ENCODE measurements at regions not wholly inside any gene's neighbourhood (a gene's known extent, or its start where the extent isn't known, plus 50 kb on each side); places are given as distances from the start of the nearest gene placed in this dataset.
"Not testable (repeated sequence)": the region's sequence is repeated elsewhere in the genome, so short reads cannot be mapped to it uniquely, and the experiment has no call there.

DNA sequence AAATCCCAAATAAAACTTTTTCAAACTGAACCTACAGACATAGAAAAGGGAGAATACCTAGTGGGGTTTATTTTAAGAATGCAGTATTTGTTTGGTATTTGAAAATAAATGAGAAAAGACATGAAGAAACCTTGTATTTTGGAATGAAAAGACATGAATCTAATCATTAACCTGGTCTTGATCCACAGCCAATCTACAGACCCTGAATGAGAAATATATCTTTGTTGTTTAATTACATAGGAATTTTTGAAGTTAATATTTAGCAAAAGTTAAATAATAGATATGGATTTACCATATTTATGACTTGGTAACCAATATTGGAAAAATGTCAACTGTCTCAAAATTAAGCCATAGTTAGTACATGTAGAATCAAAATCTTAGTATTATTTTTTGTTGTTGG is 76.8 kb downstream of the MAGEA10 start:
- no peak overlapping the region for H3K4me3 ChIP-seq (ENCODE audit: insufficient read depth in 1 of 2, low read depth in 1 of 2, low read length in 2 of 2)
- no peak overlapping the region for H2BK5ac ChIP-seq (ENCODE audit: low read depth, low read length, poor library complexity, severe bottlenecking)
- no peak overlapping the region for H4K8ac ChIP-seq (ENCODE audit: low read length)
- H3K18ac ChIP-seq (ENCODE audit: low read depth in 1 of 2, low read length in 2 of 2), result no peak overlapping the region
- H3K9ac ChIP-seq (ENCODE audit: low read length), result no peak overlapping the region
- no peak overlapping the region for H3K23ac ChIP-seq (ENCODE audit: low read length in 2 of 2)
- no peaks in the 10 kb centered on the region for H3K4me1 ChIP-seq (ENCODE audit: control insufficient read depth, insufficient read depth, low read depth, low read length)
- H3K4me2 ChIP-seq (ENCODE audit: low read length, poor library complexity, severe bottlenecking), result no peak overlapping the region
- no peak overlapping the region for H4K91ac ChIP-seq (ENCODE audit: low read length)
- H2AFZ ChIP-seq (ENCODE audit: low read depth, low read length), result no peak overlapping the region
- no peak overlapping the region for H3K4ac ChIP-seq (ENCODE audit: low read depth in 1 of 2, low read length in 2 of 2)
- H3K27me3 ChIP-seq (ENCODE audit: control insufficient read depth in 1 of 2, insufficient read depth in 1 of 2, low read length in 2 of 2), result no peaks in the 10 kb centered on the region
- no peak overlapping the region for H2BK12ac ChIP-seq (ENCODE audit: low read length in 2 of 2)
- H3K36me3 ChIP-seq (ENCODE audit: control insufficient read depth in 1 of 2, insufficient read depth in 2 of 2, low read depth in 1 of 2, low read length in 2 of 2), result no peaks in the 10 kb centered on the region
- peaks cover 12% of the 10 kb centered on the region for H3K9me3 ChIP-seq (ENCODE audit: control insufficient read depth, low read length)
- no peak overlapping the region for H2BK120ac ChIP-seq (ENCODE audit: low read depth, low read length)
- no peak overlapping the region for H3K27ac ChIP-seq (ENCODE audit: low read length, poor library complexity, severe bottlenecking)
- no peaks in the 10 kb centered on the region for H3K79me1 ChIP-seq (replicated peaks; ENCODE audit: low read length, poor library complexity, severe bottlenecking)
- H3K14ac ChIP-seq (ENCODE audit: low read length in 2 of 2), result no peak overlapping the region
- no peak overlapping the region for H2BK15ac ChIP-seq (ENCODE audit: low read depth, poor library complexity, severe bottlenecking)
- DNase-seq, result no peak
- no peak overlapping the region for H2AK5ac ChIP-seq (ENCODE audit: low read length, severe bottlenecking)

DNA sequence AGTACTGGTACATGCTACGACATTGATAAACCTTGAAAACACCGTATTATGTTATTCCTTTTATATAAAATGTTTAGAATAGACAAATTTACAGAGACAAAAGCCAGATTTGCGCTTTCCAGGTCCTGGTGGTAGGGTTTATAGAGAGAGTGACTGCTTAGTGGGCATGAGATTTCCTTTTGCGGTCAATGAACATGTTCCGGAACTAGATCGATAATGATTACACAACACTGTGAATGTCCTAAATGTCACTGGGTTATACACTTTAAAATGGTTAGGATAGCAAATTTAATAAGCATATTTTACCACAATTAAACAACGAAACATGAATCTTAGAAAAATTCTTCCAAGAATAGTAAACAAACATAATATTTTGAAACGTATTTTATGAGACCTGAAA is 77.3 kb downstream of the MAGEA10 start:
- no peak overlapping the region for H4K91ac ChIP-seq (ENCODE audit: low read length)
- no peaks in the 10 kb centered on the region for H3K27me3 ChIP-seq (ENCODE audit: control insufficient read depth in 1 of 2, insufficient read depth in 1 of 2, low read length in 2 of 2)
- no peak overlapping the region for H3K14ac ChIP-seq (ENCODE audit: low read length in 2 of 2)
- H3K9ac ChIP-seq (ENCODE audit: low read length), result no peak overlapping the region
- no peaks in the 10 kb centered on the region for H3K36me3 ChIP-seq (ENCODE audit: control insufficient read depth in 1 of 2, insufficient read depth in 2 of 2, low read depth in 1 of 2, low read length in 2 of 2)
- peaks cover 7% of the 10 kb centered on the region for H3K9me3 ChIP-seq (ENCODE audit: control insufficient read depth, low read length)
- H3K4me1 ChIP-seq (ENCODE audit: control insufficient read depth, insufficient read depth, low read depth, low read length), result no peaks in the 10 kb centered on the region
- no peak overlapping the region for H2AK5ac ChIP-seq (ENCODE audit: low read length, severe bottlenecking)
- H3K4me3 ChIP-seq (ENCODE audit: insufficient read depth in 1 of 2, low read depth in 1 of 2, low read length in 2 of 2), result no peak overlapping the region
- no peak overlapping the region for H2AFZ ChIP-seq (ENCODE audit: low read depth, low read length)
- H2BK15ac ChIP-seq (ENCODE audit: low read depth, poor library complexity, severe bottlenecking), result no peak overlapping the region
- no peak overlapping the region for H3K18ac ChIP-seq (ENCODE audit: low read depth in 1 of 2, low read length in 2 of 2)
- no peaks in the 10 kb centered on the region for H3K79me1 ChIP-seq (replicated peaks; ENCODE audit: low read length, poor library complexity, severe bottlenecking)
- H3K4ac ChIP-seq (ENCODE audit: low read depth in 1 of 2, low read length in 2 of 2), result no peak overlapping the region
- no peak overlapping the region for H3K23ac ChIP-seq (ENCODE audit: low read length in 2 of 2)
- no peak overlapping the region for H2BK120ac ChIP-seq (ENCODE audit: low read depth, low read length)
- H2BK5ac ChIP-seq (ENCODE audit: low read depth, low read length, poor library complexity, severe bottlenecking), result no peak overlapping the region
- H2BK12ac ChIP-seq (ENCODE audit: low read length in 2 of 2), result no peak overlapping the region
- 0% methylated on average over 1 of the region's 8 CpGs for WGBS
- H3K27ac ChIP-seq (ENCODE audit: low read length, poor library complexity, severe bottlenecking), result no peak overlapping the region
- H4K8ac ChIP-seq (ENCODE audit: low read length), result no peak overlapping the region
- no peak for DNase-seq
- no peak overlapping the region for H3K4me2 ChIP-seq (ENCODE audit: low read length, poor library complexity, severe bottlenecking)

DNA sequence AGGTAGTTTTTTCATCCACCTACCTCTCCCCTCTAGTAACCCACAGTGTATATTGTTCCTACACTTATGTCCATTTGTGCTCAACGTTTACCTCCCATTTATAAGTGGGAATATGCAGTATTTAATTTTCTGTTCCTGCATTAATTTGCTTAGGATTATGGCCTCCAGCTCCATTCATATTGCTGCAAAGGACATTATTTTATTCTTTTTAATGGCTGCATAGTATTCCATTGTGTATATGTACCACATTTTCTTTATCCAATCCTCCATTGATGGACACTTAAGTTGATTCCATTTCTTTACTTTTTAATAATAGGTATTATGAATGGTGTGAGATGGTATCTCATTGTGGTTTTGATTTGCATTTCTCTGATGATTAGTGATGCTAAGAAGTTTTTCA is 76.1 kb upstream of the GABRE start:
- not testable (repeated sequence) for H3K27me3 ChIP-seq (ENCODE audit: control insufficient read depth in 1 of 2, insufficient read depth in 1 of 2, low read length in 2 of 2); H3K23ac ChIP-seq (ENCODE audit: low read length in 2 of 2); H3K18ac ChIP-seq (ENCODE audit: low read depth in 1 of 2, low read length in 2 of 2); H3K79me1 ChIP-seq (replicated peaks; ENCODE audit: low read length, poor library complexity, severe bottlenecking); H2BK15ac ChIP-seq (ENCODE audit: low read depth, poor library complexity, severe bottlenecking); H3K9ac ChIP-seq (ENCODE audit: low read length); H3K4me1 ChIP-seq (ENCODE audit: control insufficient read depth, insufficient read depth, low read depth, low read length); H2AK5ac ChIP-seq (ENCODE audit: low read length, severe bottlenecking); H2BK12ac ChIP-seq (ENCODE audit: low read length in 2 of 2); H3K4me2 ChIP-seq (ENCODE audit: low read length, poor library complexity, severe bottlenecking); H4K91ac ChIP-seq (ENCODE audit: low read length); H3K36me3 ChIP-seq (ENCODE audit: control insufficient read depth in 1 of 2, insufficient read depth in 2 of 2, low read depth in 1 of 2, low read length in 2 of 2); H2BK5ac ChIP-seq (ENCODE audit: low read depth, low read length, poor library complexity, severe bottlenecking); H2BK120ac ChIP-seq (ENCODE audit: low read depth, low read length); H3K4me3 ChIP-seq (ENCODE audit: insufficient read depth in 1 of 2, low read depth in 1 of 2, low read length in 2 of 2); H4K8ac ChIP-seq (ENCODE audit: low read length); H3K4ac ChIP-seq (ENCODE audit: low read depth in 1 of 2, low read length in 2 of 2); DNase-seq; H3K14ac ChIP-seq (ENCODE audit: low read length in 2 of 2); H2AFZ ChIP-seq (ENCODE audit: low read depth, low read length); H3K27ac ChIP-seq (ENCODE audit: low read length, poor library complexity, severe bottlenecking)
- WGBS, result no CpG with 5 or more reads among the region's 1 CpG
- peaks cover 30% of the 10 kb centered on the region for H3K9me3 ChIP-seq (ENCODE audit: control insufficient read depth, low read length)

DNA sequence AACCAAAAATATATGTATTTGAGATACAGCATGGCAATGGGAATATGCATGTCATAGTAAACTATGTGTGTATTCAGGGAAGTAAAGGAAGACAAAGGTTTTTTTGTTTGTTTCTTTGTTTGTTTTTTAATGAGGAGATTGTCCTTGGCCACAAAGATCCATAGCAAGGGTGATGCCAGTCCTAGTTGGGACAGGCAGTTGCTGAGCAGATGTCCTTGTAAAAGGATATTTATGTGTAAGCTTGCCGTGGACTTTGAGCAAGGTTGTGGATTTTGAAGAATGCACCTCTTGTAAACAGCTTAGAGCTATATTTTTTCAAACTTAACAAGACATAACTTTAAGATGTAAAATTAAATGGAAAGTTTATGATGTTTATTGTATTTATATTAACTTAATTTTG is 69.9 kb upstream of the GABRE start:
- Histone ChIP-seq H3K36me3 (ENCODE audit: control insufficient read depth in 1 of 2, insufficient read depth in 2 of 2, low read depth in 1 of 2, low read length in 2 of 2) (no peaks in the 10 kb centered on the region), H3K27me3 (ENCODE audit: control insufficient read depth in 1 of 2, insufficient read depth in 1 of 2, low read length in 2 of 2) (no peaks in the 10 kb centered on the region), H3K9me3 (ENCODE audit: control insufficient read depth, low read length) (peaks cover 23% of the 10 kb centered on the region), H3K14ac (ENCODE audit: low read length in 2 of 2) (no peak overlapping the region), H3K4me3 (ENCODE audit: insufficient read depth in 1 of 2, low read depth in 1 of 2, low read length in 2 of 2) (no peak overlapping the region), H2BK15ac (ENCODE audit: low read depth, poor library complexity, severe bottlenecking) (no peak overlapping the region), H3K4me2 (ENCODE audit: low read length, poor library complexity, severe bottlenecking) (no peak overlapping the region), H2AFZ (ENCODE audit: low read depth, low read length) (no peak overlapping the region), H2AK5ac (ENCODE audit: low read length, severe bottlenecking) (no peak overlapping the region), H4K8ac (ENCODE audit: low read length) (no peak overlapping the region), H3K23ac (ENCODE audit: low read length in 2 of 2) (no peak overlapping the region), H3K27ac (ENCODE audit: low read length, poor library complexity, severe bottlenecking) (no peak overlapping the region), H2BK5ac (ENCODE audit: low read depth, low read length, poor library complexity, severe bottlenecking) (no peak overlapping the region), H4K91ac (ENCODE audit: low read length) (no peak overlapping the region), H3K4ac (ENCODE audit: low read depth in 1 of 2, low read length in 2 of 2) (no peak overlapping the region), H3K79me1 (replicated peaks; ENCODE audit: low read length, poor library complexity, severe bottlenecking) (no peaks in the 10 kb centered on the region), H2BK12ac (ENCODE audit: low read length in 2 of 2) (no peak overlapping the region), H3K4me1 (ENCODE audit: control insufficient read depth, insufficient read depth, low read depth, low read length) (no peaks in the 10 kb centered on the region), H2BK120ac (ENCODE audit: low read depth, low read length) (no peak overlapping the region), H3K9ac (ENCODE audit: low read length) (no peak overlapping the region), H3K18ac (ENCODE audit: low read depth in 1 of 2, low read length in 2 of 2) (no peak overlapping the region)
- no peak for DNase-seq
- no CpG with 5 or more reads among the region's 1 CpG for WGBS
